ENCODE measurements at regions not wholly inside any gene's neighbourhood (a gene's known extent, or its start where the extent isn't known, plus 50 kb on each side); places are given as distances from the start of the nearest gene placed in this dataset.

- Histone ChIP-seq H3K27ac (ENCODE audit: extremely low read depth, low read depth, low read length) (no peak overlapping the region), H3K36me3 (ENCODE audit: control insufficient read depth in 2 of 2, insufficient read depth in 1 of 2, low read length in 2 of 2) (no peaks in the 10 kb centered on the region), H3K4me3 (ENCODE audit: low read depth, low read length) (no peak overlapping the region), H3K4me1 (ENCODE audit: control insufficient read depth, insufficient read depth, low read length) (no peaks in the 10 kb centered on the region), H3K9me3 (ENCODE audit: control insufficient read depth, insufficient read depth, low read depth, low read length) (no peaks in the 10 kb centered on the region)
- TF ChIP-seq, protein P1, sequence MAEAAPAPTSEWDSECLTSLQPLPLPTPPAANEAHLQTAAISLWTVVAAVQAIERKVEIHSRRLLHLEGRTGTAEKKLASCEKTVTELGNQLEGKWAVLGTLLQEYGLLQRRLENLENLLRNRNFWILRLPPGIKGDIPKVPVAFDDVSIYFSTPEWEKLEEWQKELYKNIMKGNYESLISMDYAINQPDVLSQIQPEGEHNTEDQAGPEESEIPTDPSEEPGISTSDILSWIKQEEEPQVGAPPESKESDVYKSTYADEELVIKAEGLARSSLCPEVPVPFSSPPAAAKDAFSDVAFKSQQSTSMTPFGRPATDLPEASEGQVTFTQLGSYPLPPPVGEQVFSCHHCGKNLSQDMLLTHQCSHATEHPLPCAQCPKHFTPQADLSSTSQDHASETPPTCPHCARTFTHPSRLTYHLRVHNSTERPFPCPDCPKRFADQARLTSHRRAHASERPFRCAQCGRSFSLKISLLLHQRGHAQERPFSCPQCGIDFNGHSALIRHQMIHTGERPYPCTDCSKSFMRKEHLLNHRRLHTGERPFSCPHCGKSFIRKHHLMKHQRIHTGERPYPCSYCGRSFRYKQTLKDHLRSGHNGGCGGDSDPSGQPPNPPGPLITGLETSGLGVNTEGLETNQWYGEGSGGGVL (tag by site-specific recombination; IDR thresholded peaks at IDR 0.05) = no peak
- TF ChIP-seq SCRT1 (tag by site-specific recombination; IDR thresholded peaks at IDR 0.05; ENCODE audit: borderline replicate concordance) = no peak
- TF ChIP-seq ZNF146 (tag by site-specific recombination; IDR thresholded peaks at IDR 0.05) = no peak
- TF ChIP-seq ZNF394 (tag by site-specific recombination; IDR thresholded peaks at IDR 0.05; ENCODE audit: borderline replicate concordance) = no peak
- TF ChIP-seq, protein P2, sequence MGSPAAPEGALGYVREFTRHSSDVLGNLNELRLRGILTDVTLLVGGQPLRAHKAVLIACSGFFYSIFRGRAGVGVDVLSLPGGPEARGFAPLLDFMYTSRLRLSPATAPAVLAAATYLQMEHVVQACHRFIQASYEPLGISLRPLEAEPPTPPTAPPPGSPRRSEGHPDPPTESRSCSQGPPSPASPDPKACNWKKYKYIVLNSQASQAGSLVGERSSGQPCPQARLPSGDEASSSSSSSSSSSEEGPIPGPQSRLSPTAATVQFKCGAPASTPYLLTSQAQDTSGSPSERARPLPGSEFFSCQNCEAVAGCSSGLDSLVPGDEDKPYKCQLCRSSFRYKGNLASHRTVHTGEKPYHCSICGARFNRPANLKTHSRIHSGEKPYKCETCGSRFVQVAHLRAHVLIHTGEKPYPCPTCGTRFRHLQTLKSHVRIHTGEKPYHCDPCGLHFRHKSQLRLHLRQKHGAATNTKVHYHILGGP (tag by site-specific recombination; IDR thresholded peaks at IDR 0.05) = no peak
- no peak for TF ChIP-seq ZNF221 (tag by site-specific recombination; IDR thresholded peaks at IDR 0.05; ENCODE audit: borderline replicate concordance)
- no peak for TF ChIP-seq SETDB1 (IDR thresholded peaks at IDR 0.05; ENCODE audit: insufficient read length, low read length)
- TF ChIP-seq ZNF37A (tag by site-specific recombination; IDR thresholded peaks at IDR 0.05) = no peak
- TF ChIP-seq ZNF416 (tag by site-specific recombination; IDR thresholded peaks at IDR 0.05) = no peak
- TF ChIP-seq ZNF791 (tag by site-specific recombination; IDR thresholded peaks at IDR 0.05) = no peak
- TF ChIP-seq ZNF843 (tag by site-specific recombination; IDR thresholded peaks at IDR 0.05) = no peak
- TF ChIP-seq GLIS2 (tag by site-specific recombination; IDR thresholded peaks at IDR 0.05) = no peak
- TF ChIP-seq GLI2 (tag by site-specific recombination; IDR thresholded peaks at IDR 0.05; ENCODE audit: borderline replicate concordance, low read depth) = no peak
- no peak for TF ChIP-seq YY1 (tag by site-specific recombination; IDR thresholded peaks at IDR 0.05)
- TF ChIP-seq ZNF776 (tag by site-specific recombination; IDR thresholded peaks at IDR 0.05; ENCODE audit: borderline replicate concordance) = no peak
- no peak for TF ChIP-seq ZNF585B (tag by site-specific recombination; IDR thresholded peaks at IDR 0.05)
- POLR2A ChIA-PET = no interaction called here
- CTCF ChIA-PET = no interaction called here
Measured at GRCh38 chr4:165793236-165793635, 79.8 kb upstream of the TLL1 start.

GRCh38 chr4:165794834-165795233, 78.2 kb upstream of the TLL1 start:
- ChIA-PET CTCF (no interaction called here), POLR2A (no interaction called here)

More at GRCh38 chr4:165794834-165795233, 78.2 kb upstream of the TLL1 start:
- no peak overlapping the region for H3K4me3 ChIP-seq (ENCODE audit: low read depth, low read length)
- no peaks in the 10 kb centered on the region for H3K36me3 ChIP-seq (ENCODE audit: control insufficient read depth in 2 of 2, insufficient read depth in 1 of 2, low read length in 2 of 2)
- TF ChIP-seq ZNF324 (tag by site-specific recombination; IDR thresholded peaks at IDR 0.05) = no peak
- TF ChIP-seq ZNF548 (tag by site-specific recombination; IDR thresholded peaks at IDR 0.05) = no peak
- no peak for TF ChIP-seq ZNF777 (tag by site-specific recombination; IDR thresholded peaks at IDR 0.05; ENCODE audit: borderline replicate concordance)
- no peak for TF ChIP-seq ZNF138 (tag by site-specific recombination; IDR thresholded peaks at IDR 0.05; ENCODE audit: borderline replicate concordance)
- TF ChIP-seq ELK4 (IDR thresholded peaks at IDR 0.05; ENCODE audit: borderline replicate concordance, low read depth, low read length) = no peak
- no peak for TF ChIP-seq SETDB1 (IDR thresholded peaks at IDR 0.05; ENCODE audit: insufficient read length, low read length)
- TF ChIP-seq KLF10 (tag by site-specific recombination; IDR thresholded peaks at IDR 0.05) = no peak
- no peak for TF ChIP-seq ZNF677 (tag by site-specific recombination; IDR thresholded peaks at IDR 0.05)
- no peaks in the 10 kb centered on the region for H3K9me3 ChIP-seq (ENCODE audit: control insufficient read depth, insufficient read depth, low read depth, low read length)
- H3K4me1 ChIP-seq (ENCODE audit: control insufficient read depth, insufficient read depth, low read length) = no peaks in the 10 kb centered on the region
- no peak overlapping the region for H3K27ac ChIP-seq (ENCODE audit: extremely low read depth, low read depth, low read length)
